Body of pancreas (tissue), 4 donors: ENCODE measurements at regions not wholly inside any gene's neighbourhood (a gene's known extent, or its start where the extent isn't known, plus 50 kb on each side); places are given as distances from the start of the nearest gene placed in this dataset.

Source experiments
- ATAC-seq: fragments of 150-250 bp; one replicate; pipeline ENCODE4 v1.9.1; 2016
- DNase-seq, 4 donors: peaks; one replicate each; pipeline ENCODE4 v3.0.0-alpha.2; 2019
- H3K27ac ChIP-seq, 4 donors: fragments of 200-600 bp; sonication (generic); 1 replicate in 3 of 4; 2 replicates in 1 of 4; pipeline versions ENCODE4 v1.5.1 to v1.6.1; 2016 to 2019; ENCODE audit warnings: mild to moderate bottlenecking in 1 of 4, mixed read lengths in 1 of 4, moderate library complexity in 1 of 4
- H3K27me3 ChIP-seq, 2 donors: fragments of 200-600 bp; sonication (generic); one replicate each; pipeline ENCODE4 v1.6.0; 2016; ENCODE audit warnings: mild to moderate bottlenecking in 1 of 2
- H3K36me3 ChIP-seq, 2 donors: fragments of 200-600 bp; sonication (generic); replicated peaks in 1 of 2; 2 replicates each; pipeline ENCODE4 v1.5.1; 2016; ENCODE audit warnings: low read depth in 2 of 2; ENCODE audit not compliant: insufficient read depth in 1 of 2
- H3K4me1 ChIP-seq: fragments of 200-600 bp; sonication (generic); one replicate; pipeline ENCODE4 v1.6.0; 2016
- H3K4me3 ChIP-seq, 2 donors: fragments of 200-600 bp; sonication (generic); 1 replicate in 1 of 2; 2 replicates in 1 of 2; pipeline ENCODE4 v1.5.1; 2016 to 2019
- H3K9me3 ChIP-seq, 3 donors: fragments of 200-600 bp; sonication (generic); 1 replicate in 2 of 3; 2 replicates in 1 of 3; pipeline ENCODE4 v1.5.1; 2016
- POLR2A ChIP-seq, 3 donors: fragments of 450-650 bp; IDR thresholded peaks; one replicate each; pipeline ENCODE4 v1.6.1; 2016; ENCODE audit warnings: antibody characterized with exemption in 3 of 3, mild to moderate bottlenecking in 2 of 3
- WGBS, 2 donors: methylation state at CpG; one replicate each; pipeline ENCODE4 v1.1.5; 2017; 5-methylcytosine and 5-hydroxymethylcytosine counted together
- intact Hi-C: fragments of 100-400 bp; cut with DNase I; formaldehyde crosslinking; loops from one replicate; pipeline ENCODE4 v1.15.1; 2023
- TF ChIP-seq, protein P1 (sequence below), 7 experiments: fragments of 450-650 bp in 4 of 7; fragments of 200-600 bp in 3 of 7; sonication (generic) in 3 of 7; IDR thresholded peaks; one replicate each; pipeline ENCODE4 v1.5.1; 2016 to 2019; ENCODE audit warnings: antibody characterized with exemption in 7 of 7

DNA sequence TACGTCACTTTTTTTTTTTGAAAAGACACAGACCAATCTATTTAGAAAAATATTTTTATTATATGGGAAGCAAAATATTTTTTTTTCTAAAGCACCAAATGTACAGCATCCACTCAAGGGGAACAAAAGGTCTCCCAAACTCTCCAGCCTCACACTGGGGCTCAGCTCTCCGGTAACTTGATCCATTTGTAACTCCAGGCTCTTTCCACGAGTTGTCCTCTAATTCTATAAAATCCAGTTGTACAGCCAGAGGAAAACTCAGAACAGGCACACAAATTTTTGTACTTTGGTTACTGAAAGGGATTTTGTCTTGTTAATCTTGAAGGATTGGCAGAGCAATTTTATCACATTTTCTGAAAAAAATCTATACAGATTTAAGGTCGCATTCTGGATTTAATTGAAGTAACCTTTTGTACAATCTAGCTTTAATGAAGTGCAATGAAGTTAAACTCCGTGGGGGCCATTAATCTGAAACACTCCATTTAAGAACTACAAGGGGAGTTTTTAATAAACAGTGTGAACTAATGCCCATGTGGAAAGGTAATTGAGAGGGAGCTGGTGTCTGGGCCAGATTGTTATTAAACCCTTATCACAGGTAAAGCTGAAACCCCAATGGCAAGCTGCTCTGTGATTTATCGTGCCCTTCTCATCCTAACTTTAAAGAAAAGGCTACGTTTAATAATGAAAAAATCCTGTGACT, 161.2 kb upstream of the FRG1 start:
- no peaks in the 10 kb centered on the region for H3K4me1 ChIP-seq
- H3K27me3 ChIP-seq, result no peaks in the 10 kb centered on the region
- H3K36me3 ChIP-seq, result no peaks in the 10 kb centered on the region
- H3K27ac ChIP-seq, result no peak overlapping the region
- intact Hi-C loops, result no loop called here
- ATAC-seq (no peak), DNase-seq (no peak)
- H3K9me3 ChIP-seq, result no peaks in the 10 kb centered on the region
- no peak overlapping the region for H3K4me3 ChIP-seq
- TF ChIP-seq, protein P1, sequence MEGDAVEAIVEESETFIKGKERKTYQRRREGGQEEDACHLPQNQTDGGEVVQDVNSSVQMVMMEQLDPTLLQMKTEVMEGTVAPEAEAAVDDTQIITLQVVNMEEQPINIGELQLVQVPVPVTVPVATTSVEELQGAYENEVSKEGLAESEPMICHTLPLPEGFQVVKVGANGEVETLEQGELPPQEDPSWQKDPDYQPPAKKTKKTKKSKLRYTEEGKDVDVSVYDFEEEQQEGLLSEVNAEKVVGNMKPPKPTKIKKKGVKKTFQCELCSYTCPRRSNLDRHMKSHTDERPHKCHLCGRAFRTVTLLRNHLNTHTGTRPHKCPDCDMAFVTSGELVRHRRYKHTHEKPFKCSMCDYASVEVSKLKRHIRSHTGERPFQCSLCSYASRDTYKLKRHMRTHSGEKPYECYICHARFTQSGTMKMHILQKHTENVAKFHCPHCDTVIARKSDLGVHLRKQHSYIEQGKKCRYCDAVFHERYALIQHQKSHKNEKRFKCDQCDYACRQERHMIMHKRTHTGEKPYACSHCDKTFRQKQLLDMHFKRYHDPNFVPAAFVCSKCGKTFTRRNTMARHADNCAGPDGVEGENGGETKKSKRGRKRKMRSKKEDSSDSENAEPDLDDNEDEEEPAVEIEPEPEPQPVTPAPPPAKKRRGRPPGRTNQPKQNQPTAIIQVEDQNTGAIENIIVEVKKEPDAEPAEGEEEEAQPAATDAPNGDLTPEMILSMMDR (IDR thresholded peaks at IDR 0.05), result no peak
- TF ChIP-seq POLR2A (IDR thresholded peaks at IDR 0.05), result no peak
- 57 to 62% methylated on average over 7 of the region's 7 CpGs for WGBS, 2 donors

DNA sequence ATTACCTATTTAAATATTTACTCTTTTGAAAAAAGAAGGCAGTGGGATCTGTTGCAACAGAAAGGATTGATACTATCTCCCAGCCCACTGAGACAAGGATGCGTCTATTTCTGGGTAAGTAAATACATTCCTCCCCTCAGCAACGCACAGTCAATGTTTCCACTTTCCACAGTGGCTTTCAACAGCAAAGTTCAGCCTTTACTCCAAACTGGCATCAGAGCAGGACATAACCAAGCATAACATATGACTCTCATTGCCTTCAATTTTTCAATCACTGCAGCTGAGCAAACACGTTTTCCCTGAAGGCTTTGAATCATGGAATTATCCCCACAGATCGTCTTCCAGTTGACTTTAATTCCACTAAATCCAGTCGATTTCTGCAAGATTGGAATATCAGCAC, 160.3 kb upstream of the FRG1 start:
- ATAC-seq (no peak), DNase-seq (no peak)
- TF ChIP-seq, protein P1 (IDR thresholded peaks at IDR 0.05), result no peak
- no peak for TF ChIP-seq POLR2A (IDR thresholded peaks at IDR 0.05)
- H3K4me1 ChIP-seq, result no peaks in the 10 kb centered on the region
- intact Hi-C loops, result no loop called here
- H3K36me3 ChIP-seq, result no peaks in the 10 kb centered on the region
- no peaks in the 10 kb centered on the region for H3K9me3 ChIP-seq
- WGBS, 2 donors, result 25 to 41% methylated on average over 5 of the region's 5 CpGs
- no peak overlapping the region for H3K4me3 ChIP-seq
- no peak overlapping the region for H3K27ac ChIP-seq
- no peaks in the 10 kb centered on the region for H3K27me3 ChIP-seq

DNA sequence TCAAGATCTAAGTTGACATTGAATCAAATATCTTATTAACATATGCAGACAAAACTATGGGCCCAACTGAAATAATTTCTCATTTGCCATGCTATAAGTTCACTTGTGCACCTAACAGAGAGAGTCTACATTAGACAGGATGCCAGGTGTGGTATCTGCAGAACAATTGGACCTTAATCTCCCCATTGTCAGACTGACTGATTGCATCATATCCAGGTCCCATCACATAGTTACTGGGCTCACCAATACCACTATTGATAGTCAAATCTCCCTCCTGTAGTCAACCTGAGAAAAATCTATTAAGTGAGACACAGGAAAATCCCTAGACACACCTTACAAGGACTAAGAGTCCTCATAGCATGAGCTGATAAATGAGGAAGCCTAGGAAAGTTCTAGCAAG, 156.0 kb upstream of the FRG1 start:
- Histone ChIP-seq H3K36me3 (no peaks in the 10 kb centered on the region), H3K9me3 (no peaks in the 10 kb centered on the region), H3K4me1 (no peaks in the 10 kb centered on the region), H3K4me3 (no peak overlapping the region), H3K27ac (no peak overlapping the region), H3K27me3 (no peaks in the 10 kb centered on the region)
- DNase-seq (no peak), ATAC-seq (no peak)
- intact Hi-C loops, result no loop called here
- TF ChIP-seq, protein P1 (IDR thresholded peaks at IDR 0.05), result no peak
- no peak for TF ChIP-seq POLR2A (IDR thresholded peaks at IDR 0.05)

DNA sequence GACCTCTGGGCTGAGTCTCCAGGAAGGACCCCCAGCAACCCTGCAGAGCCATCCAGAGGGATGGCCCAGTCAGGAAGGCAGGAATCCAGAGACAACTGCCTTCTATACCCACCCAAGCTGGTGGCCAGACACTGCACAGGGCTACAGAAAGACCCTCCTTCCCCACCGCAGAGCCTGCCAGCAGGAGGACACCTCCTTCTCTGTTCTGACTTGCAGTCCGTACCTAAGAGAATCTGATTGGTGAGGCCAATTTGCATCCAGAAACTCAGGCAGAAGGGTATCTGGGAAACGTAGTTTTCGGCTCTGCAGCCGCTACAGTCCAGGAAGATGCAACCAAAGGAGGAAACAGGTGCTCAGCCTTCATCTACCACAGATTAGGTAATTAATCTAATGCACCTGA, 155.4 kb upstream of the FRG1 start:
- WGBS, 2 donors, result 59 to 62% methylated on average over 5 of the region's 5 CpGs
- no peak for ATAC-seq
- intact Hi-C loops, result no loop called here
- Histone ChIP-seq H3K4me3 (no peak overlapping the region), H3K36me3 (no peaks in the 10 kb centered on the region), H3K27ac (no peak overlapping the region), H3K9me3 (no peaks in the 10 kb centered on the region), H3K4me1 (no peaks in the 10 kb centered on the region), H3K27me3 (no peaks in the 10 kb centered on the region)
- TF ChIP-seq, protein P1 (IDR thresholded peaks at IDR 0.05), result no peak
- no peak for TF ChIP-seq POLR2A (IDR thresholded peaks at IDR 0.05)
- DNase-seq, result no peak

DNA sequence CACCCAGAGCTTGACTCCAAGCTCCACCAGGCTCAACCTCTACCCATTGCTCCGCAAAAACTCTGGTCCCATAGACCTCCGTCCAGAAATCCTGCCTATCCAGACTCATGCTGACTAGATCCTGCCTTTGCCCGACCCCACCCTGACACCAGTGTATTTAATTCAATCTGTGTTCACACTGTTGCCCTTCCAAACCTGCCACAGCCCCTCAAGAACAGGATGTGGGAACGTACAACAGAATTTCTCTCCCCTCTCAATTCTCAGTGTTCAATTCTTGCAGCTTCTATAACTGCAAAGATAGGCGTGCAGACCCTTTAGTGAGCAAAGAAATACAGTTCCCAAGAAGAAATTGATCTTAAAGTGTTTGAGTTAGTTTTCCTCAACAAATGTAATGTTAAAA, 154.2 kb upstream of the FRG1 start:
- intact Hi-C loops, result no loop called here
- Histone ChIP-seq H3K9me3 (no peaks in the 10 kb centered on the region), H3K4me3 (no peak overlapping the region), H3K27ac (no peak overlapping the region), H3K36me3 (no peaks in the 10 kb centered on the region), H3K4me1 (no peaks in the 10 kb centered on the region), H3K27me3 (no peaks in the 10 kb centered on the region)
- 55 to 76% methylated on average over 5 of the region's 5 CpGs for WGBS, 2 donors
- TF ChIP-seq, protein P1 (IDR thresholded peaks at IDR 0.05), result no peak
- TF ChIP-seq POLR2A (IDR thresholded peaks at IDR 0.05), result no peak
- DNase-seq, result no peak
- ATAC-seq, result no peak
